ENCODE measurements at regions not wholly inside any gene's neighbourhood (a gene's known extent, or its start where the extent isn't known, plus 50 kb on each side); places are given as distances from the start of the nearest gene placed in this dataset.

DNA sequence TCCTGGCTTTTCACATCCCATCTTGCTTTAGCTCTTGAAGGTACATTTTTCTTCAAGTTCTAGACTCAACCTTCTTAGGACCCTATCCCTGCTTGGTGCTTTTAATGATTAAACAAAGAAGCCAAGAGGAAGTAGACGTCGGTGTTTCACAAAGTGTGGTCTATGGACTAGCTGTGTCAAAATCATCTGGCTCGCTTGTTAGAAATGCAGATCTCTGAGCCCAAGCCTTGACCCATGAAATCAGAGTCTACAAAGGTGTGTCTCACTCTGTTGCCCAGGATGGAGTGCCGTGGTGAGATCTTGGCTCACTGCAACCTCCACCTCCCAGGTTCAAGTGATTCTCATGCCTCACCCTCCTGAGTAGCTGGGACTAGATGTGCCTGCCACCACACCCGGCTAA, 295.5 kb upstream of the KAZN start:
- CTCF ChIA-PET: interaction anchor here (0.6 to 0.9 kb wide), 2 partner anchors 11 to 224 kb away, joined by 3 to 4 read pairs; no protein-coding TSS in a partner anchor
- Mint-ChIP-seq H3K4me1 (ENCODE audit: insufficient read depth, unreplicated experiment) (peaks cover 49% of the 10 kb centered on the region), H3K4me3 (ENCODE audit: unreplicated experiment) (no peak overlapping the region), H3K27ac (ENCODE audit: low read depth, unreplicated experiment) (peak overlapping the region; percentile 49), H3K27me3 (ENCODE audit: insufficient read depth, unreplicated experiment) (no peaks in the 10 kb centered on the region), H3K9me3 (ENCODE audit: unreplicated experiment) (no peaks in the 10 kb centered on the region), H3K36me3 (ENCODE audit: insufficient read depth, unreplicated experiment) (no peaks in the 10 kb centered on the region)
- intact Hi-C loops (cut with micrococcal nuclease): no loop called here
- no peak for DNase-seq (ENCODE audit: unreplicated experiment)
- BruUV-seq (replicated peaks): no TSS peak
- POLR2A ChIA-PET: interaction anchor here (0.6 to 1.1 kb wide), 5 partner anchors 10 to 586 kb away, joined by 3 to 5 read pairs (median 3); no protein-coding TSS in a partner anchor
- no peak for TF ChIP-seq CTCF (IDR thresholded peaks at IDR 0.05; ENCODE audit: unreplicated experiment)

DNA sequence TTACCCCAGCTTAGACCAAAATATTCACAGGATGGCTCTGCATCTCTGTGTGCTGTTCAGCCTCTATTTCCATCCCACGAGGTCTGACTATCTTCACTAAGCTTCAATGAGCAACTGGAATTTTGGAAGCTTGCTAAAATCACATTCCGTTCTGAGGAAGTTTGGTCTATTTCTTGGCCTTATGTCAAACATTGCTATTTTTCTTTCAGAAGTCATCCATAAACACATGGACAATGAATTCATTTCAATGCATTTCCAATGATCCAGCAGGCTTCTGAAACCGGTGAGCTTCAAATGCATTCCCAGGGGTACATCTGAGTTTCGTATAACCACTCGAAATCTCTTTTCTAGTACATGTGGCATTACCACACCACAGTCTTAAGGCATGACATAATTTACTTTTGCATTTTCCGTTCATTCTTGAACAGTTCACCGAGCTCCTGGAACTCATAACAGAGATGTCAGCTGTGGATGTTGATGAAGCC, 294.1 kb upstream of the KAZN start:
- ChIA-PET CTCF (interaction anchor here (0.6 to 1.1 kb wide), 6 partner anchors 17 to 594 kb away, joined by 3 to 4 read pairs (median 3); no protein-coding TSS in a partner anchor), POLR2A (interaction anchor here (1.1 to 2.0 kb wide), 4 partner anchors 9 to 219 kb away, joined by 3 to 5 read pairs (median 4); no protein-coding TSS in a partner anchor)
- no peak for TF ChIP-seq CTCF (IDR thresholded peaks at IDR 0.05; ENCODE audit: unreplicated experiment)
- Mint-ChIP-seq H3K27me3 (ENCODE audit: insufficient read depth, unreplicated experiment) (no peaks in the 10 kb centered on the region), H3K27ac (ENCODE audit: low read depth, unreplicated experiment) (no peak overlapping the region), H3K36me3 (ENCODE audit: insufficient read depth, unreplicated experiment) (no peaks in the 10 kb centered on the region), H3K4me3 (ENCODE audit: unreplicated experiment) (no peak overlapping the region), H3K4me1 (ENCODE audit: insufficient read depth, unreplicated experiment) (peaks cover 49% of the 10 kb centered on the region), H3K9me3 (ENCODE audit: unreplicated experiment) (no peaks in the 10 kb centered on the region)
- DNase-seq (ENCODE audit: unreplicated experiment): no peak
- intact Hi-C loops (cut with micrococcal nuclease): no loop called here
- no TSS peak for BruUV-seq (replicated peaks)

DNA sequence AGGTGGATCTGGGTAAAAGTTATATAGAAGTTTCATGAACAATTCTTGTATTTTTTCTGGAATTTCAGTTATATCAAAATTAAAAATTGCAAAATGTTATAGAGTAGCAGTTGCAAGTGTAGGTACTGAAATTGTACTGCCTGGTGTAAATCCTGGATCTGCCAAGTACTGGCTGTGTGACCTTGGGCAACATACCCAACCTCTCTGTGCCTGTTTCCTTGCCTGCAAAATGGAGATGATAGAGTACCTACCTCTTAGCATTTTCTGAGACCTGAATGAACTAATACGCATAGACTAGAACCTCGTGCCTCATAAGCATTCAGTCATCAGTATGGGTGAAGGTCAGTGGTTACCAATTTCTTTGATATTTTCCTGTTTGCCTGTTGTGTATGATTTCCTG, 290.0 kb upstream of the KAZN start:
- no peaks in the 10 kb centered on the region for H3K27me3 Mint-ChIP-seq (ENCODE audit: insufficient read depth, unreplicated experiment)
- BruUV-seq (replicated peaks): no TSS peak
- no peak for TF ChIP-seq CTCF (IDR thresholded peaks at IDR 0.05; ENCODE audit: unreplicated experiment)
- no peak overlapping the region for H3K4me3 Mint-ChIP-seq (ENCODE audit: unreplicated experiment)
- H3K4me1 Mint-ChIP-seq (ENCODE audit: insufficient read depth, unreplicated experiment): peaks cover 18% of the 10 kb centered on the region
- intact Hi-C loops (cut with micrococcal nuclease): no loop called here
- ChIA-PET CTCF (no interaction called here), POLR2A (no interaction called here)
- no peak for DNase-seq (ENCODE audit: unreplicated experiment)
- no peaks in the 10 kb centered on the region for H3K9me3 Mint-ChIP-seq (ENCODE audit: unreplicated experiment)
- H3K27ac Mint-ChIP-seq (ENCODE audit: low read depth, unreplicated experiment): no peak overlapping the region
- H3K36me3 Mint-ChIP-seq (ENCODE audit: insufficient read depth, unreplicated experiment): no peaks in the 10 kb centered on the region

- no peaks in the 10 kb centered on the region for H3K36me3 Mint-ChIP-seq (ENCODE audit: insufficient read depth, unreplicated experiment)
- no peak for TF ChIP-seq CTCF (IDR thresholded peaks at IDR 0.05; ENCODE audit: unreplicated experiment)
- no peak overlapping the region for H3K27ac Mint-ChIP-seq (ENCODE audit: low read depth, unreplicated experiment)
- POLR2A ChIA-PET: no interaction called here
- intact Hi-C loops (cut with micrococcal nuclease): no loop called here
- no peaks in the 10 kb centered on the region for H3K9me3 Mint-ChIP-seq (ENCODE audit: unreplicated experiment)
- H3K4me1 Mint-ChIP-seq (ENCODE audit: insufficient read depth, unreplicated experiment): peaks cover 21% of the 10 kb centered on the region
- H3K4me3 Mint-ChIP-seq (ENCODE audit: unreplicated experiment): no peak overlapping the region
- no peak for DNase-seq (ENCODE audit: unreplicated experiment)
- CTCF ChIA-PET: no interaction called here
- H3K27me3 Mint-ChIP-seq (ENCODE audit: insufficient read depth, unreplicated experiment): no peaks in the 10 kb centered on the region
- no TSS peak for BruUV-seq (replicated peaks)
Observed at GRCh38 chr1:14309984-14310383, 288.5 kb upstream of the KAZN start.

Data from MCF 10A (cell line).